Type B pancreatic cell (in vitro differentiated cells): ENCODE measurements at regions not wholly inside any gene's neighbourhood (a gene's known extent, or its start where the extent isn't known, plus 50 kb on each side); places are given as distances from the start of the nearest gene placed in this dataset.

Experiments
- DNase-seq: peaks from one replicate; pipeline ENCODE4 v3.0.0; 2021; ENCODE audit warnings: mixed read lengths; ENCODE audit not compliant: unreplicated experiment; ENCODE audit errors: extremely low spot score
- H3K27ac Mint-ChIP-seq: 2 replicates; pipeline ENCODE4 v1.8.0; 2021; ENCODE audit warnings: mild to moderate bottlenecking, mixed read lengths
- H3K27me3 Mint-ChIP-seq: 2 replicates; pipeline ENCODE4 v1.8.0; 2021; ENCODE audit warnings: mixed read lengths
- H3K36me3 Mint-ChIP-seq: 2 replicates; pipeline ENCODE4 v1.8.0; 2021; ENCODE audit warnings: mixed read lengths
- H3K4me1 Mint-ChIP-seq: one replicate; pipeline ENCODE4 v1.8.0; 2021; ENCODE audit warnings: mixed read lengths; ENCODE audit not compliant: unreplicated experiment
- H3K4me3 Mint-ChIP-seq: 2 replicates; pipeline ENCODE4 v1.8.0; 2021; ENCODE audit warnings: mild to moderate bottlenecking, mixed read lengths
- H3K9me3 Mint-ChIP-seq: 2 replicates; pipeline ENCODE4 v1.8.0; 2021; ENCODE audit warnings: mixed read lengths
- TF ChIP-seq, protein P1 (sequence below): fragments of 200-600 bp; sonication (generic); conservative IDR thresholded peaks from 2 replicates; pipeline ENCODE4 v1.5.0; 2021; ENCODE audit warnings: antibody characterized with exemption, mild to moderate bottlenecking

DNA sequence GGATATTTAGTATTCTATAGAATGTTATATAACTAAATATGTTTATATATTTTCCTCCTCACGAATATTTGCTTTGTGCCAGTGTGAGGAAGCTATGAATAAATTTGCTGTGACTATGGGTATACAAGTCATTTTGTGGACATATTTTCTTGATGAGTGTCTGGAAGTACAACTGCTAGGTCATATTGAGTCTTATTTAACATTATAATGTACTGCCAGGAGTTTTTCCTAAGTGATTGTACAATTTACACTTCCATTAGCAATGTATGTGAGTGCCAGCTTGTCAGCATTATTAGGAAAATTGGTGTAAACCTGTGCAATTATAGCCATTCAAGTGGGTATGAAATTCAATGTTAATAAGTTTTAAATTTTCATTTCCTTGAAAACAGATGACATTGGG, 1328.9 kb upstream of the TMEFF2 start:
- H3K27ac Mint-ChIP-seq: no peak overlapping the region
- TF ChIP-seq, protein P1, sequence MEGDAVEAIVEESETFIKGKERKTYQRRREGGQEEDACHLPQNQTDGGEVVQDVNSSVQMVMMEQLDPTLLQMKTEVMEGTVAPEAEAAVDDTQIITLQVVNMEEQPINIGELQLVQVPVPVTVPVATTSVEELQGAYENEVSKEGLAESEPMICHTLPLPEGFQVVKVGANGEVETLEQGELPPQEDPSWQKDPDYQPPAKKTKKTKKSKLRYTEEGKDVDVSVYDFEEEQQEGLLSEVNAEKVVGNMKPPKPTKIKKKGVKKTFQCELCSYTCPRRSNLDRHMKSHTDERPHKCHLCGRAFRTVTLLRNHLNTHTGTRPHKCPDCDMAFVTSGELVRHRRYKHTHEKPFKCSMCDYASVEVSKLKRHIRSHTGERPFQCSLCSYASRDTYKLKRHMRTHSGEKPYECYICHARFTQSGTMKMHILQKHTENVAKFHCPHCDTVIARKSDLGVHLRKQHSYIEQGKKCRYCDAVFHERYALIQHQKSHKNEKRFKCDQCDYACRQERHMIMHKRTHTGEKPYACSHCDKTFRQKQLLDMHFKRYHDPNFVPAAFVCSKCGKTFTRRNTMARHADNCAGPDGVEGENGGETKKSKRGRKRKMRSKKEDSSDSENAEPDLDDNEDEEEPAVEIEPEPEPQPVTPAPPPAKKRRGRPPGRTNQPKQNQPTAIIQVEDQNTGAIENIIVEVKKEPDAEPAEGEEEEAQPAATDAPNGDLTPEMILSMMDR: no peak
- H3K36me3 Mint-ChIP-seq: no peaks in the 10 kb centered on the region
- H3K4me3 Mint-ChIP-seq: no peak overlapping the region
- H3K4me1 Mint-ChIP-seq: peaks cover 11% of the 10 kb centered on the region
- DNase-seq: no peak
- no peaks in the 10 kb centered on the region for H3K9me3 Mint-ChIP-seq
- H3K27me3 Mint-ChIP-seq: no peaks in the 10 kb centered on the region

DNA sequence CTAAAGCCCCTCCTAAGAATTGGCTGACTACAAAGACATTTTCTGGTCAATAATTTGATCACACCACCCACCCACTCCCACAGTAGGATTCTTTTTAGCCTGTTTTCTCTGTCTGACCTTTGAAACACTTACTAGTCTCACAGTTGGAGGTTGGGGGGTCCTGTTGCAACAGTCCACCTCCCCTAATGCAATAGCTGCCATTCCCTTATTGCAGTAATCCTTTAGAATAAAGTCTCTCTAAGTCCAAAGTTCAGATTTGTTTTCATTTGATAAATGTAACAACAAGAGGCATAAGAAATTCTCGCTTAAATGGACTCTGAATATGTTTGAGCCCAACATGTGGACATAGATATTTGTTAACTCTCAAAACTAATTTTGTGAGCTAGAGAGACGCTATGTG, 1326.8 kb upstream of the TMEFF2 start:
- TF ChIP-seq, protein P1: no peak
- Mint-ChIP-seq H3K27ac (no peak overlapping the region), H3K4me1 (peaks cover 6% of the 10 kb centered on the region), H3K36me3 (peaks cover 4% of the 10 kb centered on the region), H3K4me3 (no peak overlapping the region), H3K27me3 (no peaks in the 10 kb centered on the region), H3K9me3 (no peaks in the 10 kb centered on the region)
- no peak for DNase-seq

DNA sequence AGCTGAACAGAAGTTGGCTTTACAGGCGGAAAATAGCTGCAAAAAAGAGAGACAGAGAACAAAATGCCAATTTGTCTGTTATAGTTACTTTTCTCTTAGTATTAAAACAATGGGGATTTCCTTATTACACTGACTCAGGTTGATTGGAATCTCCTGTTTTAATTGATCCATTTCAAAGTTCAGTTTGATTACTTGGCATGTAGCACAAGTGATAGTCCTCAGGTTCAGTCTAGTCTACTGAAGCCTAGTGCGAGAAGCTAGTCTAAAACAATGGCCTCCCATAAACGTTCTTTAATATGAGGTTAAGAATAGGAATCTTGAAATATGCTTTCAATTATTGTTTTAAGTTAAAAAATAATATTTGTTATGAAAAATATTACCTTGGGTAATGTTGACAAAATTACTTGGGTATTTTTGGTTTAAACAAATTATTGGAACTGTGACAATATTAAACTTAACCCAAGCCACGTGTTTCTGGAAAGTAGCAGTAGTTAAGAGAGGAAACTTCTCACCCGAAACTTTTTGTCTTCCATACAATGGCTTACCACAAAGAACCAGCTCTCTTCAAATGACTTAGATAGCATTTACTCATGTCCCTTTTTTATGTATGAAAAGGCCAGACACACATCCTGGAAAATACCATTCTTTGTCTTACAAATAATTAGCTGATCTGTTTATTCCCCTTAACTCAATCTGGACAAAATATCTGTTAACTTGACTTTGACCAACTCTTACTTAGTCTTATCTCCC, 1326.2 kb upstream of the TMEFF2 start:
- no peaks in the 10 kb centered on the region for H3K9me3 Mint-ChIP-seq
- H3K27ac Mint-ChIP-seq: no peak overlapping the region
- TF ChIP-seq, protein P1: no peak
- H3K36me3 Mint-ChIP-seq: peaks cover 4% of the 10 kb centered on the region
- no peaks in the 10 kb centered on the region for H3K27me3 Mint-ChIP-seq
- DNase-seq: no peak
- H3K4me3 Mint-ChIP-seq: no peak overlapping the region
- peaks cover 6% of the 10 kb centered on the region for H3K4me1 Mint-ChIP-seq

DNA sequence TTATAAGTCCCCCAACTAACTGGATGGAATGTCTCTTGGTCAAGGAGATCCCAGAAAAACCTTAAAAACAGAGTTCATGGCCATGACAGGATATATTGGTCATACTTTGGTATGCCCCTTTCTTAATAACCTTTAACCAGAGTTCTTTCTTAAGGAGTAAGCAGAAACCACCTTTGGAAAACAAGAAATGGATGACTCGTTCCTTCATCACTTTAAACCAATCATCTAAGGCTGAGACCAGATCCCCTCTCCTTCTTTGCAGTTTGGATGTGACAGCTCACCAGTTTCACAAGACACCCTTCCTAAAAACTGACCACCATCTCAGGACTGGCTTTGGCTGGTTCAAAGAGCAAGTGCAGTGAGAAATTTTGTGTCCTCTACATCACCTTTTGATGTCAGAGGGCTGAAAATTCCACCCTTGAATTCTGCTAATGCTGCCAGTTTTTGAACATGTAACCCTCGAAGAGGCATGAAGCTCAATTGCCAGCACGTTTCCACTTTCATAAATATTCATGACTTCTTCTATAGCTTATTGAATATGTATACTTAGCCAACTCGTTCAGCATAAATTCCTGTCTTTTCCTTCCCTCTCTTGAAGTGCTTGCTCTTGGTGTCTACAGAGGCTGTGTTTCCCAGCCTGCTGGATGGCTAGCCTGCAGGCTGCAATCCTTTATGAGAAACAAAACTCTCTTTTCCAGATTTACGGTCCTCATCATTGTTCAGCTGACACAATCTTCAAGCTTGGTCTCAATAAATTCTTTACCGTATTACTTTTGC, 1323.5 kb upstream of the TMEFF2 start:
- H3K27ac Mint-ChIP-seq: no peak overlapping the region
- no peak for DNase-seq
- H3K4me1 Mint-ChIP-seq: peaks cover 6% of the 10 kb centered on the region
- TF ChIP-seq, protein P1: no peak
- H3K27me3 Mint-ChIP-seq: no peaks in the 10 kb centered on the region
- H3K4me3 Mint-ChIP-seq: no peak overlapping the region
- H3K36me3 Mint-ChIP-seq: peaks cover 4% of the 10 kb centered on the region
- H3K9me3 Mint-ChIP-seq: no peaks in the 10 kb centered on the region

DNA sequence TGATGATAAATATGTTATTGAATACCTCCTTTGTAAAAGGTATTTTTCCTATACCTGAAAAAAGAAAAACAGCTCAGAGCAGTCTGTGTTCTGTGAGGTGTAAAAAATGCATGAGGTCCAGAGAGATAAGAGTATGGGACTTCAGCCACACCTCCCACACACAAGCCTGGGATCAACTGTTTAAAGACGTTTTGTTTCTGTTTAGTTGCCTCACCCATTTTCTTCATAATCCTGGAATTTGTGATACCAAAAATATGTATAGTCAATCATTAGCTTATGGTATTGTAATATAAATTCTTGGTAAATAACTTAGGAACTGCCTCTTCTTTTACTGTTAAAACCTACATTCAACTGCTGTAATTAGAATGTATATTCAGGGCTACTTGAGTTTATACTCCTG, 1322.9 kb upstream of the TMEFF2 start:
- no peak for DNase-seq
- peaks cover 4% of the 10 kb centered on the region for H3K36me3 Mint-ChIP-seq
- H3K4me1 Mint-ChIP-seq: peaks cover 6% of the 10 kb centered on the region
- no peak overlapping the region for H3K27ac Mint-ChIP-seq
- no peaks in the 10 kb centered on the region for H3K9me3 Mint-ChIP-seq
- no peak overlapping the region for H3K4me3 Mint-ChIP-seq
- no peaks in the 10 kb centered on the region for H3K27me3 Mint-ChIP-seq
- TF ChIP-seq, protein P1: no peak
